ENCODE measurements at regions not wholly inside any gene's neighbourhood (a gene's known extent, or its start where the extent isn't known, plus 50 kb on each side); places are given as distances from the start of the nearest gene placed in this dataset.

GRCh38 chr11:109192864-109193263, 229.1 kb upstream of the C11orf87 start:
- H3K27ac Mint-ChIP-seq (ENCODE audit: low read depth, unreplicated experiment), result no peak overlapping the region
- H3K4me1 Mint-ChIP-seq (ENCODE audit: insufficient read depth, unreplicated experiment), result no peaks in the 10 kb centered on the region
- H3K4me3 Mint-ChIP-seq (ENCODE audit: unreplicated experiment), result no peak overlapping the region
- no peak for TF ChIP-seq CTCF (IDR thresholded peaks at IDR 0.05; ENCODE audit: unreplicated experiment)
- H3K9me3 Mint-ChIP-seq (ENCODE audit: unreplicated experiment), result peaks cover 23% of the 10 kb centered on the region
- CTCF ChIA-PET, result no interaction called here
- BruUV-seq (replicated peaks), result no TSS peak
- intact Hi-C loops (cut with micrococcal nuclease), result no loop called here
- H3K36me3 Mint-ChIP-seq (ENCODE audit: insufficient read depth, unreplicated experiment), result no peaks in the 10 kb centered on the region
- H3K27me3 Mint-ChIP-seq (ENCODE audit: insufficient read depth, unreplicated experiment), result no peaks in the 10 kb centered on the region
- no peak for DNase-seq (ENCODE audit: unreplicated experiment)
- POLR2A ChIA-PET, result no interaction called here

GRCh38 chr11:109193880-109194279, 228.1 kb upstream of the C11orf87 start:
- H3K27me3 Mint-ChIP-seq (ENCODE audit: insufficient read depth, unreplicated experiment), result no peaks in the 10 kb centered on the region
- BruUV-seq (replicated peaks), result no TSS peak
- no peak for DNase-seq (ENCODE audit: unreplicated experiment)
- peaks cover 28% of the 10 kb centered on the region for H3K9me3 Mint-ChIP-seq (ENCODE audit: unreplicated experiment)
- H3K27ac Mint-ChIP-seq (ENCODE audit: low read depth, unreplicated experiment), result no peak overlapping the region
- no peak overlapping the region for H3K4me3 Mint-ChIP-seq (ENCODE audit: unreplicated experiment)
- intact Hi-C loops (cut with micrococcal nuclease), result no loop called here
- peaks cover 3% of the 10 kb centered on the region for H3K4me1 Mint-ChIP-seq (ENCODE audit: insufficient read depth, unreplicated experiment)
- ChIA-PET POLR2A (no interaction called here), CTCF (no interaction called here)
- H3K36me3 Mint-ChIP-seq (ENCODE audit: insufficient read depth, unreplicated experiment), result no peaks in the 10 kb centered on the region
- no peak for TF ChIP-seq CTCF (IDR thresholded peaks at IDR 0.05; ENCODE audit: unreplicated experiment)

- Mint-ChIP-seq H3K36me3 (ENCODE audit: insufficient read depth, unreplicated experiment) (no peaks in the 10 kb centered on the region), H3K4me1 (ENCODE audit: insufficient read depth, unreplicated experiment) (peaks cover 5% of the 10 kb centered on the region), H3K4me3 (ENCODE audit: unreplicated experiment) (no peak overlapping the region), H3K27me3 (ENCODE audit: insufficient read depth, unreplicated experiment) (no peaks in the 10 kb centered on the region), H3K27ac (ENCODE audit: low read depth, unreplicated experiment) (no peak overlapping the region), H3K9me3 (ENCODE audit: unreplicated experiment) (peaks cover 19% of the 10 kb centered on the region)
- no TSS peak for BruUV-seq (replicated peaks)
- CTCF ChIA-PET, result no interaction called here
- intact Hi-C loops (cut with micrococcal nuclease), result no loop called here
- no peak for TF ChIP-seq CTCF (IDR thresholded peaks at IDR 0.05; ENCODE audit: unreplicated experiment)
- POLR2A ChIA-PET, result no interaction called here
- DNase-seq (ENCODE audit: unreplicated experiment), result no peak
Observed at GRCh38 chr11:109196016-109196415, 226.0 kb upstream of the C11orf87 start.

- CTCF ChIA-PET, result interaction anchor here (0.6 to 0.7 kb wide), 2 partner anchors 8 to 482 kb away, joined by 3 to 5 read pairs; no protein-coding TSS in a partner anchor
- POLR2A ChIA-PET, result no interaction called here
- Mint-ChIP-seq H3K27ac (ENCODE audit: low read depth, unreplicated experiment) (no peak overlapping the region), H3K36me3 (ENCODE audit: insufficient read depth, unreplicated experiment) (no peaks in the 10 kb centered on the region), H3K9me3 (ENCODE audit: unreplicated experiment) (peaks cover 7% of the 10 kb centered on the region), H3K4me3 (ENCODE audit: unreplicated experiment) (no peak overlapping the region), H3K27me3 (ENCODE audit: insufficient read depth, unreplicated experiment) (no peaks in the 10 kb centered on the region), H3K4me1 (ENCODE audit: insufficient read depth, unreplicated experiment) (peaks cover 5% of the 10 kb centered on the region)
- DNase-seq (ENCODE audit: unreplicated experiment), result no peak
- no TSS peak for BruUV-seq (replicated peaks)
- TF ChIP-seq CTCF (IDR thresholded peaks at IDR 0.05; ENCODE audit: unreplicated experiment), result no peak
- intact Hi-C loops (cut with micrococcal nuclease), result no loop called here
Observed at GRCh38 chr11:109197656-109198055, 224.3 kb upstream of the C11orf87 start.
